CD1c-positive myeloid dendritic cell (primary cell): ENCODE measurements at regions not wholly inside any gene's neighbourhood (a gene's known extent, or its start where the extent isn't known, plus 50 kb on each side); places are given as distances from the start of the nearest gene placed in this dataset.
"Not testable (repeated sequence)": the region's sequence is repeated elsewhere in the genome, so short reads cannot be mapped to it uniquely, and the experiment has no call there.

Experiments used
- DNase-seq: peaks from one replicate; pipeline ENCODE4 v3.0.0-alpha.2; 2016; ENCODE audit errors: extremely low spot score

GRCh38 chr2:184993746-184994145 is 395.4 kb downstream of the ZNF804A start:
- no peak for DNase-seq

- no peak for DNase-seq
These were observed 408.2 kb downstream of the ZNF804A start for GRCh38 chr2:185006481-185006880.

- DNase-seq: no peak
These were observed 414.3 kb downstream of the ZNF804A start for GRCh38 chr2:185012643-185013042.

- no peak for DNase-seq
These were observed 415.7 kb downstream of the ZNF804A start for GRCh38 chr2:185014076-185014475.

- not testable (repeated sequence) for DNase-seq
These were observed 427.6 kb downstream of the ZNF804A start for GRCh38 chr2:185025891-185026290.

GRCh38 chr2:185035906-185036305 is 437.6 kb downstream of the ZNF804A start:
- DNase-seq: no peak

- DNase-seq: no peak
These were observed 446.1 kb downstream of the ZNF804A start for GRCh38 chr2:185044323-185044874.

- no peak for DNase-seq
These were observed 452.5 kb downstream of the ZNF804A start for GRCh38 chr2:185050804-185051203.

GRCh38 chr2:185063761-185064160 is 465.4 kb downstream of the ZNF804A start:
- no peak for DNase-seq

- no peak for DNase-seq
These were observed 467.8 kb downstream of the ZNF804A start for GRCh38 chr2:185066128-185066527.

GRCh38 chr2:185069107-185069506 is 470.8 kb downstream of the ZNF804A start:
- DNase-seq: no peak

GRCh38 chr2:185074156-185074555 is 475.8 kb downstream of the ZNF804A start:
- no peak for DNase-seq

- DNase-seq: no peak
These were observed 484.4 kb downstream of the ZNF804A start for GRCh38 chr2:185082749-185083148.

- no peak for DNase-seq
These were observed 510.3 kb downstream of the ZNF804A start for GRCh38 chr2:185108588-185108987.

GRCh38 chr2:185127412-185127811 is 529.1 kb downstream of the ZNF804A start:
- no peak for DNase-seq

- no peak for DNase-seq
These were observed 530.0 kb downstream of the ZNF804A start for GRCh38 chr2:185128346-185128745.

- DNase-seq: no peak
These were observed 530.7 kb downstream of the ZNF804A start for GRCh38 chr2:185128996-185129395.

- no peak for DNase-seq
These were observed 532.4 kb downstream of the ZNF804A start for GRCh38 chr2:185130685-185131084.

- DNase-seq: no peak
These were observed 534.2 kb downstream of the ZNF804A start for GRCh38 chr2:185132501-185133041.

GRCh38 chr2:185137700-185138099 is 539.4 kb downstream of the ZNF804A start:
- no peak for DNase-seq

- no peak for DNase-seq
These were observed 544.3 kb downstream of the ZNF804A start for GRCh38 chr2:185142677-185143076.

GRCh38 chr2:185144159-185144919 is 546.0 kb downstream of the ZNF804A start:
- DNase-seq: no peak
